HepG2 (cell line): ENCODE measurements at regions not wholly inside any gene's neighbourhood (a gene's known extent, or its start where the extent isn't known, plus 50 kb on each side); places are given as distances from the start of the nearest gene placed in this dataset.

Experiments used
- ATAC-seq: fragments of 200-7000 bp; cut with Tn5 transposase; 3 replicates; pipeline ENCODE4 v1.9.1; 2020; ENCODE audit warnings: mild to moderate bottlenecking, moderate library complexity
- BruUV-seq: library from RNA; stranded (reverse); fragments of 400-500 nt; replicated peaks from 2 replicates; lab custom pipeline; 2021; lab: Mats Ljungman, UMichigan
- CTCF ChIA-PET: fragments of 300-600 bp; formaldehyde crosslinking; extraction: SDS; loops from one replicate; lab custom pipeline; 2021; ENCODE audit warnings: low total read pairs, inconsistent platforms, low intra/inter-chr PET ratio; lab: Yijun Ruan, JAX
- POLR2A ChIA-PET: fragments of 350-600 bp; sonication (Branson Sonifier 250); formaldehyde crosslinking; loops from one replicate; lab custom pipeline; 2020; ENCODE audit warnings: antibody characterized with exemption, inconsistent platforms; lab: Yijun Ruan, JAX
- DNase-seq: peaks from one replicate; pipeline ENCODE4 v3.0.0-alpha.2; 2015; ENCODE audit warnings: low spot score
- FAIRE-seq: peaks from 3 replicates; lab custom pipeline; 2011; peaks lifted over from hg19 to GRCh38; lab: Jason Lieb, UNC
- H2AFZ ChIP-seq: one replicate; pipeline ENCODE4 v1.6.1; 2011; ENCODE audit warnings: low read length, inconsistent platforms
- H3K27ac ChIP-seq: fragments of 300-600 bp; 3 replicates; pipeline ENCODE4 v1.8.0; 2011; ENCODE audit warnings: mixed run types, mild to moderate bottlenecking, mixed read lengths, low read length, inconsistent platforms; ENCODE audit not compliant: insufficient read depth; ENCODE audit errors: extremely low read length
- H3K27me3 ChIP-seq, 2 experiments: fragments of 200-600 bp in 1 of 2; 2 replicates in 1 of 2; 3 replicates in 1 of 2; pipeline versions ENCODE4 v1.6.0 to v1.8.0; 2011; ENCODE audit warnings: low read length in 2 of 2, mild to moderate bottlenecking in 2 of 2, moderate library complexity in 2 of 2, inconsistent platforms in 1 of 2; ENCODE audit not compliant: insufficient read depth in 2 of 2, control insufficient read depth in 1 of 2
- H3K36me3 ChIP-seq, 2 experiments: fragments of 200-600 bp in 1 of 2; replicated peaks in 1 of 2; 2 replicates in 1 of 2; 3 replicates in 1 of 2; pipeline versions ENCODE4 v1.5.1 to v1.8.0; 2011; ENCODE audit warnings: low read length in 2 of 2, inconsistent platforms in 1 of 2; ENCODE audit not compliant: insufficient read depth in 2 of 2, control insufficient read depth in 1 of 2
- H3K4me1 ChIP-seq: 2 replicates; pipeline ENCODE4 v1.5.1; 2012; ENCODE audit warnings: low read length, inconsistent platforms; ENCODE audit not compliant: insufficient read depth
- H3K4me2 ChIP-seq: 2 replicates; pipeline ENCODE4 v1.6.0; 2011; ENCODE audit warnings: low read depth, low read length, inconsistent platforms
- H3K4me3 ChIP-seq, 3 experiments: fragments of 200-600 bp in 1 of 3; sonication (generic), shearing (Covaris generic) in 1 of 3; replicated peaks in 1 of 3; 2 replicates each; pipeline ENCODE4 v1.5.1; 2011 to 2016; ENCODE audit warnings: low read length in 3 of 3, inconsistent platforms in 2 of 3, low read depth in 2 of 3, mild to moderate bottlenecking in 2 of 3, control low read depth in 1 of 3, mixed read lengths in 1 of 3; ENCODE audit not compliant: insufficient read depth in 1 of 3
- H3K79me2 ChIP-seq: one replicate; pipeline ENCODE4 v1.6.1; 2011; ENCODE audit warnings: low read length, inconsistent platforms; ENCODE audit not compliant: insufficient read depth
- H3K9ac ChIP-seq: 2 replicates; pipeline ENCODE4 v1.6.0; 2011; ENCODE audit warnings: mild to moderate bottlenecking, low read depth, low read length, inconsistent platforms; ENCODE audit not compliant: insufficient read depth
- H3K9me3 ChIP-seq: 2 replicates; pipeline ENCODE4 v1.5.1; 2012; ENCODE audit warnings: mild to moderate bottlenecking, low read length
- H4K20me1 ChIP-seq: 2 replicates; pipeline ENCODE4 v1.6.0; 2011; ENCODE audit warnings: inconsistent platforms, mild to moderate bottlenecking, low read length, moderate library complexity; ENCODE audit not compliant: insufficient read depth
- BATF2 ChIP-seq: sonication (generic); formaldehyde crosslinking; IDR thresholded peaks from 2 replicates; pipeline ENCODE4 v1.8.0; 2022; ENCODE audit warnings: mild to moderate bottlenecking, missing genetic modification reagents, moderate library complexity
- PBX2 ChIP-seq: IDR thresholded peaks from 2 replicates; pipeline ENCODE4 v1.6.1; 2016; ENCODE audit warnings: control low read depth
- TIGD3 ChIP-seq: sonication (generic); formaldehyde crosslinking; IDR thresholded peaks from 2 replicates; pipeline ENCODE4 v1.5.1; 2020; ENCODE audit warnings: mild to moderate bottlenecking, missing genetic modification reagents, borderline replicate concordance
- ZBTB38 ChIP-seq: sonication (generic); formaldehyde crosslinking; IDR thresholded peaks from 2 replicates; pipeline ENCODE4 v1.5.1; 2020; ENCODE audit warnings: mild to moderate bottlenecking, missing genetic modification reagents
- ZBTB40 ChIP-seq, 2 experiments: fragments of 450-650 bp in 1 of 2; sonication (generic) in 1 of 2; formaldehyde crosslinking in 1 of 2; IDR thresholded peaks; 2 replicates each; pipeline versions ENCODE4 v1.6.1 to v1.8.0; 2016 to 2022; ENCODE audit warnings: antibody characterized with exemption in 1 of 2, mild to moderate bottlenecking in 1 of 2, missing genetic modification reagents in 1 of 2
- ZNF644 ChIP-seq: IDR thresholded peaks from 2 replicates; pipeline ENCODE4 v1.6.1; 2016; ENCODE audit warnings: low read depth
- WGBS: methylation state at CpG from one replicate; pipeline ENCODE4 v1.1.6; 2017; ENCODE audit warnings: low lambda C conversion rate; 5-methylcytosine and 5-hydroxymethylcytosine counted together
- in situ Hi-C: cut with HindIII; loops from 2 replicates; pipeline ENCODE4 v1.10.0; 2017; ENCODE audit warnings: low pct_unique_long_range_greater_than_20kb; ENCODE audit not compliant: extremely low pct_ligation_motif_present
- intact Hi-C: fragments of 100-400 bp; cut with micrococcal nuclease; formaldehyde crosslinking; loops from one replicate; pipeline ENCODE4 v1.10.0; 2022; ENCODE audit not compliant: unreplicated experiment

- no peak overlapping the region for H3K9ac ChIP-seq
- BruUV-seq, result no TSS peak
- POLR2A ChIA-PET, result no interaction called here
- FAIRE-seq, result no peak
- no peak for TF ChIP-seq BATF2 (CRISPR knock-in tag)
- TF ChIP-seq PBX2, result no peak
- no peak for TF ChIP-seq ZNF644 (CRISPR knock-in tag)
- no peaks in the 10 kb centered on the region for H3K27me3 ChIP-seq
- no peak overlapping the region for H3K4me3 ChIP-seq
- H3K9me3 ChIP-seq, result no peaks in the 10 kb centered on the region
- intact Hi-C loops (no loop called here), in situ Hi-C loops (no loop called here)
- H3K36me3 ChIP-seq, result no peaks in the 10 kb centered on the region
- DNase-seq, result no peak
- no peaks in the 10 kb centered on the region for H3K79me2 ChIP-seq
- WGBS, result 0% methylated on average over 1 of the region's 1 CpG
- CTCF ChIA-PET, result no interaction called here
- H2AFZ ChIP-seq, result no peak overlapping the region
- no peaks in the 10 kb centered on the region for H3K4me1 ChIP-seq
- ATAC-seq, result no peak
- no peaks in the 10 kb centered on the region for H4K20me1 ChIP-seq
- no peak overlapping the region for H3K27ac ChIP-seq
- H3K4me2 ChIP-seq, result no peak overlapping the region
Measured at GRCh38 chr4:173857828-173858227, 327.8 kb upstream of the HAND2 start.

GRCh38 chr4:173855015-173855414 lies 325.0 kb upstream of the HAND2 start:
- 74% methylated on average over 2 of the region's 2 CpGs for WGBS
- no peak overlapping the region for H2AFZ ChIP-seq
- FAIRE-seq, result no peak
- ATAC-seq, result no peak
- H3K9me3 ChIP-seq, result no peaks in the 10 kb centered on the region
- H3K9ac ChIP-seq, result no peak overlapping the region
- ChIA-PET POLR2A (no interaction called here), CTCF (no interaction called here)
- H3K36me3 ChIP-seq, result no peaks in the 10 kb centered on the region
- H3K79me2 ChIP-seq, result no peaks in the 10 kb centered on the region
- no TSS peak for BruUV-seq
- H3K4me1 ChIP-seq, result no peaks in the 10 kb centered on the region
- no peaks in the 10 kb centered on the region for H4K20me1 ChIP-seq
- no peak overlapping the region for H3K4me2 ChIP-seq
- no peak overlapping the region for H3K27ac ChIP-seq
- no peaks in the 10 kb centered on the region for H3K27me3 ChIP-seq
- in situ Hi-C loops (no loop called here), intact Hi-C loops (no loop called here)
- DNase-seq, result no peak
- no peak overlapping the region for H3K4me3 ChIP-seq
- no peak for TF ChIP-seq ZBTB38 (CRISPR knock-in tag)
- TF ChIP-seq ZBTB40 (IDR thresholded peaks at IDR 0.05), result no peak
- TF ChIP-seq ZBTB40 (CRISPR knock-in tag; IDR thresholded peaks at IDR 0.05), result no peak
- no peak for TF ChIP-seq TIGD3 (CRISPR knock-in tag)
